CD8-positive, alpha-beta memory T cell (primary cell): ENCODE measurements at regions not wholly inside any gene's neighbourhood (a gene's known extent, or its start where the extent isn't known, plus 50 kb on each side); places are given as distances from the start of the nearest gene placed in this dataset.
A peak's percentile ranks its signal among the peaks of the same experiment; 100 is the strongest.

Experiments used
- CTCF ChIA-PET: fragments of 350-600 bp; sonication (Branson Sonifier 250); formaldehyde crosslinking; loops from one replicate; lab custom pipeline; 2021; ENCODE audit warnings: antibody characterized with exemption; lab: Charles Lee
- POLR2A ChIA-PET: fragments of 350-600 bp; sonication (Branson Sonifier 250); formaldehyde crosslinking; loops from one replicate; lab custom pipeline; 2021; ENCODE audit warnings: antibody characterized with exemption; lab: Charles Lee
- DNase-seq, 5 donors: peaks; one replicate each; pipeline versions ENCODE4 v3.0.0 to v3.0.0-alpha.2; 2020 to 2022; ENCODE audit warnings: mixed read lengths in 1 of 5
- H3K27ac ChIP-seq: one replicate; pipeline ENCODE4 v1.7.0; 2013; ENCODE audit warnings: low read depth, mild to moderate bottlenecking, low read length, moderate library complexity
- H3K27me3 ChIP-seq: 2 replicates; pipeline ENCODE4 v1.7.0; 2013; ENCODE audit warnings: low read length, mild to moderate bottlenecking; ENCODE audit not compliant: insufficient read depth, poor library complexity, severe bottlenecking
- H3K36me3 ChIP-seq: 2 replicates; pipeline ENCODE4 v1.7.0; 2013; ENCODE audit warnings: mild to moderate bottlenecking, low read length, moderate library complexity; ENCODE audit not compliant: insufficient read depth
- H3K4me1 ChIP-seq: 2 replicates; pipeline ENCODE4 v1.7.0; 2013; ENCODE audit warnings: mild to moderate bottlenecking, low read length, moderate library complexity; ENCODE audit not compliant: insufficient read depth
- H3K4me3 ChIP-seq: 2 replicates; pipeline ENCODE4 v1.7.0; 2013; ENCODE audit warnings: mild to moderate bottlenecking, low read length
- H3K9me3 ChIP-seq: 2 replicates; pipeline ENCODE4 v1.7.0; 2013; ENCODE audit warnings: mild to moderate bottlenecking, low read length
- H3K27ac Mint-ChIP-seq, 8 donors: one replicate each; pipeline ENCODE4 v1.8.0; 2020 to 2021; ENCODE audit warnings: mixed read lengths in 8 of 8, mild to moderate bottlenecking in 6 of 8, inconsistent platforms in 3 of 8, moderate library complexity in 3 of 8
- H3K27me3 Mint-ChIP-seq, 2 donors: one replicate each; pipeline ENCODE4 v1.8.0; 2020 to 2021; ENCODE audit warnings: mixed read lengths in 2 of 2, mild to moderate bottlenecking in 1 of 2, moderate library complexity in 1 of 2
- H3K36me3 Mint-ChIP-seq, 3 donors: one replicate each; pipeline ENCODE4 v1.8.0; 2020 to 2021; ENCODE audit warnings: mixed read lengths in 3 of 3, inconsistent platforms in 1 of 3, mild to moderate bottlenecking in 1 of 3
- H3K4me1 Mint-ChIP-seq, 3 donors: one replicate each; pipeline ENCODE4 v1.8.0; 2020 to 2021; ENCODE audit warnings: mixed read lengths in 3 of 3, inconsistent platforms in 1 of 3, mild to moderate bottlenecking in 1 of 3
- H3K4me3 Mint-ChIP-seq, 7 donors: one replicate each; pipeline ENCODE4 v1.8.0; 2020 to 2021; ENCODE audit warnings: mixed read lengths in 7 of 7, mild to moderate bottlenecking in 6 of 7, moderate library complexity in 4 of 7, inconsistent platforms in 2 of 7
- H3K9me3 Mint-ChIP-seq, 5 donors: one replicate each; pipeline ENCODE4 v1.8.0; 2020 to 2022; ENCODE audit warnings: mixed read lengths in 5 of 5, mild to moderate bottlenecking in 3 of 5, moderate library complexity in 2 of 5, inconsistent platforms in 1 of 5

- DNase-seq: no peak
- Histone ChIP-seq H3K27ac (no peak overlapping the region), H3K27me3 (no peaks in the 10 kb centered on the region), H3K4me3 (no peak overlapping the region), H3K4me1 (no peaks in the 10 kb centered on the region), H3K9me3 (no peaks in the 10 kb centered on the region), H3K36me3 (no peaks in the 10 kb centered on the region)
- Mint-ChIP-seq H3K27me3 (peaks cover 11 to 40% of the 10 kb centered on the region in 2 donors), H3K4me1 (no peaks in the 10 kb centered on the region), H3K4me3 (no peak overlapping the region), H3K36me3 (no peaks in the 10 kb centered on the region), H3K27ac (no peak overlapping the region), H3K9me3 (peaks cover 0 to 4% (median 0%) of the 10 kb centered on the region in 5 donors)
- POLR2A ChIA-PET: no interaction called here
- CTCF ChIA-PET: no interaction called here
These were observed 180.6 kb upstream of the NPVF start for GRCh38 chr7:25408876-25409275.

DNA sequence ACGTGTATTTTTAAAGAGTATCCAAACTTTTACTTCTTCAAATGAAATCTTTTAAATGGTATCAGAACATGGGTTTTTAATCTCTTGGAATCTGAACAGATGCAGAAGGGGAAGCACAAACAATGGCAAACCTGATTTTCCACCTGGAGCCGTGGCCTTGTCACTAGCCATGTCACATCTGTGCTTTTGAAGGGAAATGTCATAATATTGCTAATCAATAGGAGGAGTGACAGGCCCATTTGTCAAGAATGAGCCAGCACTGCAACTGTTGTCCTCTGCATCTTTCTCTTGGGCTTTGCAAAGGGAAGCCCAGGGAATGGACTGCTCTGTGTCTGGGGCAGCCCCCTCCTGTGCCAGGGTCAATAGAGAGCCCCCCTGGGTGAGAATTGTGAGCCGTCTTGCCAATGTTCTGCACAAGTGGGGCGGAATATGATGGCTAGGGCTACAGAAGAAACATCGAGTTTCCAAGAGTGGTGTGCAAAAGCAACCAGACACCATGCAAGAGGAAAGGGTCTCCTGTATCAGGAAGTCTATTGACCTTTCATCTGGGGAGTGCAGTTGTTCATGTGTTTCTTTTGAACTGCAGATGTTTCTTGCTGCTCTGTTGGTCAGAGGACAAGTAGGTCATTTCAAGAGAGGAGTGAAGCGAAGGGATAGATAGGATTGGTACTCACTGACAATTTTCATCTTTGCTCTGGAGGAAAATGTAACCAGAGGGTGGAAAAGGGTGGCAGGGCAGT is 181.8 kb upstream of the NPVF start:
- H3K36me3 Mint-ChIP-seq: no peaks in the 10 kb centered on the region
- peaks cover 11 to 37% of the 10 kb centered on the region in 2 donors for H3K27me3 Mint-ChIP-seq
- H3K27ac Mint-ChIP-seq: no peak overlapping the region
- ChIA-PET POLR2A (no interaction called here), CTCF (no interaction called here)
- H3K4me1 ChIP-seq: no peaks in the 10 kb centered on the region
- no peaks in the 10 kb centered on the region for H3K27me3 ChIP-seq
- peaks cover 0 to 4% (median 0%) of the 10 kb centered on the region in 5 donors for H3K9me3 Mint-ChIP-seq
- H3K27ac ChIP-seq: no peak overlapping the region
- no peak for DNase-seq
- H3K36me3 ChIP-seq: no peaks in the 10 kb centered on the region
- no peak overlapping the region for H3K4me3 ChIP-seq
- H3K4me3 Mint-ChIP-seq: no peak overlapping the region
- H3K4me1 Mint-ChIP-seq: no peaks in the 10 kb centered on the region
- no peaks in the 10 kb centered on the region for H3K9me3 ChIP-seq

- no peak overlapping the region for H3K4me3 ChIP-seq
- H3K27me3 ChIP-seq: no peaks in the 10 kb centered on the region
- no peak overlapping the region for H3K4me3 Mint-ChIP-seq
- H3K36me3 Mint-ChIP-seq: no peaks in the 10 kb centered on the region
- no peaks in the 10 kb centered on the region for H3K4me1 ChIP-seq
- H3K4me1 Mint-ChIP-seq: no peaks in the 10 kb centered on the region
- no peak overlapping the region for H3K27ac ChIP-seq
- DNase-seq: no peak
- POLR2A ChIA-PET: no interaction called here
- H3K9me3 ChIP-seq: no peaks in the 10 kb centered on the region
- no peak overlapping the region for H3K27ac Mint-ChIP-seq
- H3K36me3 ChIP-seq: no peaks in the 10 kb centered on the region
- peaks cover 0 to 3% (median 0%) of the 10 kb centered on the region in 5 donors for H3K9me3 Mint-ChIP-seq
- peaks cover 12 to 25% of the 10 kb centered on the region in 2 donors for H3K27me3 Mint-ChIP-seq
- CTCF ChIA-PET: no interaction called here
These were observed 192.5 kb upstream of the NPVF start for GRCh38 chr7:25420771-25421170.

DNA sequence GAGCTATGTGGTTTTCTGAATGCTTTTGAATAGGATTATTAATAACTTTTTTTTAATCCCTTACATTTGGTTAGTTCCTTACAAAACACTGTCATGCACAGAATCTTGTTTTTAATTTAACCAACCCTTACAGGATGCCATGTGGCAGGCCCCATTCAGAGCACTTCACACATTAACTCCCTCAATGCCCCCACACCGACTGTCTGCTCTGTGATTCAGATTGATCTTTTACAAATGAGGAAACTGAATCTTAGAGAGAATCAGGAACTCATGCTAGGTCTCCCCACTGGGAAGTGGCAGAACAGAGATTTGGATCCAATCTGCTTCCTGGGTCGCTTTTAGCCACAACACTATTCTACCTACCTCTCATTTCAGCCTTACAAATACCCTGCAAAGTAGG is 195.8 kb upstream of the NPVF start:
- no peaks in the 10 kb centered on the region for H3K27me3 ChIP-seq
- H3K27me3 Mint-ChIP-seq: peaks cover 7 to 16% of the 10 kb centered on the region in 2 donors
- H3K4me1 Mint-ChIP-seq: no peaks in the 10 kb centered on the region
- no peak overlapping the region for H3K27ac Mint-ChIP-seq
- H3K36me3 Mint-ChIP-seq: no peaks in the 10 kb centered on the region
- H3K9me3 ChIP-seq: no peaks in the 10 kb centered on the region
- no peaks in the 10 kb centered on the region for H3K9me3 Mint-ChIP-seq
- H3K4me3 Mint-ChIP-seq: no peak overlapping the region
- H3K4me3 ChIP-seq: no peak overlapping the region
- no peak overlapping the region for H3K27ac ChIP-seq
- no peak for DNase-seq
- H3K36me3 ChIP-seq: no peaks in the 10 kb centered on the region
- H3K4me1 ChIP-seq: no peaks in the 10 kb centered on the region
- POLR2A ChIA-PET: no interaction called here
- CTCF ChIA-PET: no interaction called here

DNA sequence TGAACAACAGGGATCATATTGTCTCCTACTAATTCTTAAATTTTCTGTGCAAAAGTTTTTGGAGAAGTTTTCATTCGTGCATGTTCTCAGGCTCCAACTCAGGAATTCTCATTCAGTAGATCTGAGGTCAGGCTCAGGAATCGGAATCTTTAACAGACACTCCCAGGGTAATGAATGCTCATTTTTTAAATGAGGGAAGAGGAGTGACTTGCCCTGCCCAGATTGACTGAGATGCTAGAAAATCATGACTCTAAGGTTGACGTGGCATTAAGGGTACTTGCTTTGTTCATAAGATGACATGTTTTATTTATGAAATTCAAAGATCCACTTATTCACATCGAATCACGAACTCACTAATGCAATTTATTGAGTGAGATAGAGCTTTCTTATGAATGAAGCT is 196.6 kb upstream of the NPVF start:
- Mint-ChIP-seq H3K27ac (peak overlapping the region in 1 of 8 donors; percentile 55), H3K4me3 (no peak overlapping the region), H3K36me3 (no peaks in the 10 kb centered on the region), H3K27me3 (peaks cover 4 to 10% of the 10 kb centered on the region in 2 donors), H3K4me1 (no peaks in the 10 kb centered on the region), H3K9me3 (no peaks in the 10 kb centered on the region)
- CTCF ChIA-PET: interaction anchor here (0.6 kb wide), 1 partner anchor 584 kb away, joined by 3 read pairs; no protein-coding TSS in a partner anchor
- DNase-seq: no peak
- no peaks in the 10 kb centered on the region for H3K36me3 ChIP-seq
- H3K27ac ChIP-seq: no peak overlapping the region
- no peaks in the 10 kb centered on the region for H3K27me3 ChIP-seq
- H3K9me3 ChIP-seq: no peaks in the 10 kb centered on the region
- no peak overlapping the region for H3K4me3 ChIP-seq
- H3K4me1 ChIP-seq: no peaks in the 10 kb centered on the region
- POLR2A ChIA-PET: no interaction called here

GRCh38 chr7:25427721-25428120 is 199.4 kb upstream of the NPVF start:
- ChIA-PET CTCF (no interaction called here), POLR2A (no interaction called here)
- no peak overlapping the region for H3K27ac Mint-ChIP-seq
- Histone ChIP-seq H3K27me3 (no peaks in the 10 kb centered on the region), H3K36me3 (no peaks in the 10 kb centered on the region), H3K4me1 (no peaks in the 10 kb centered on the region), H3K27ac (no peak overlapping the region), H3K4me3 (no peak overlapping the region), H3K9me3 (no peaks in the 10 kb centered on the region)
- peaks cover 0 to 2% (median 0%) of the 10 kb centered on the region in 5 donors for H3K9me3 Mint-ChIP-seq
- DNase-seq: no peak
- no peak overlapping the region for H3K4me3 Mint-ChIP-seq
- H3K4me1 Mint-ChIP-seq: no peaks in the 10 kb centered on the region
- H3K36me3 Mint-ChIP-seq: no peaks in the 10 kb centered on the region
- H3K27me3 Mint-ChIP-seq: peaks cover 1 to 3% of the 10 kb centered on the region in 2 donors

DNA sequence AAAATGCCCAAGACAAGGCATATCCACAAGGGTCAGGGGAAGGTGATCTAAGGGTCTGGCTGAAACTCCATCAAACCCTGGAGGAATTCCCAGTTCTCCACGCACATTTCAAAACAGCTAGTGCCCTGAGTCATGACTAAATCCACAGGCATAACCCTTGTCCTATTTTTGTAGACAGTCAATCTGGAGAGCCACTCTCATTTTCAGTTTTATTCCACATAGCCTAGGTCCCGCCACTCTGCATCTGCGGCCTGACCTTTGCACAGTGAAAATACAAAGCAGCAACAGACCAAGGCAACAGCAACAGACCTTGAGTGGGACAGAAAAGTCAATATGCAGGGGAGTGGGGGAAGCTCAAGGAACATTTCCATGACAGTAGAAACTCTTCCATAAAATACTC is 201.4 kb upstream of the NPVF start:
- H3K27ac ChIP-seq: no peak overlapping the region
- no peak overlapping the region for H3K4me3 ChIP-seq
- no peaks in the 10 kb centered on the region for H3K9me3 ChIP-seq
- DNase-seq: no peak
- no peak overlapping the region for H3K27ac Mint-ChIP-seq
- H3K27me3 Mint-ChIP-seq: peaks cover 1 to 3% of the 10 kb centered on the region in 2 donors
- no peaks in the 10 kb centered on the region for H3K4me1 Mint-ChIP-seq
- POLR2A ChIA-PET: no interaction called here
- H3K9me3 Mint-ChIP-seq: peaks cover 0 to 2% (median 0%) of the 10 kb centered on the region in 5 donors
- H3K36me3 Mint-ChIP-seq: no peaks in the 10 kb centered on the region
- CTCF ChIA-PET: no interaction called here
- H3K4me3 Mint-ChIP-seq: no peak overlapping the region
- no peaks in the 10 kb centered on the region for H3K27me3 ChIP-seq
- H3K36me3 ChIP-seq: no peaks in the 10 kb centered on the region
- no peaks in the 10 kb centered on the region for H3K4me1 ChIP-seq

GRCh38 chr7:25430200-25430931 is 202.1 kb upstream of the NPVF start:
- Histone ChIP-seq H3K4me3 (no peak overlapping the region), H3K4me1 (no peaks in the 10 kb centered on the region), H3K9me3 (no peaks in the 10 kb centered on the region), H3K27me3 (no peaks in the 10 kb centered on the region), H3K27ac (no peak overlapping the region), H3K36me3 (no peaks in the 10 kb centered on the region)
- Mint-ChIP-seq H3K27ac (no peak overlapping the region), H3K36me3 (no peaks in the 10 kb centered on the region), H3K27me3 (peaks cover 0 to 3% of the 10 kb centered on the region in 2 donors), H3K9me3 (peaks cover 0 to 2% (median 0%) of the 10 kb centered on the region in 5 donors), H3K4me1 (no peaks in the 10 kb centered on the region), H3K4me3 (no peak overlapping the region)
- ChIA-PET POLR2A (no interaction called here), CTCF (no interaction called here)
- no peak for DNase-seq
